Neutrophil (primary cell): ENCODE measurements at regions not wholly inside any gene's neighbourhood (a gene's known extent, or its start where the extent isn't known, plus 50 kb on each side); places are given as distances from the start of the nearest gene placed in this dataset.

Source experiments
- H3K27ac ChIP-seq: fragments of 200-600 bp; sonication (generic); 2 replicates; pipeline ENCODE4 v1.5.1; 2016; ENCODE audit warnings: mild to moderate bottlenecking, moderate library complexity
- H3K27me3 ChIP-seq: fragments of 200-600 bp; sonication (generic); 2 replicates; pipeline ENCODE4 v1.6.0; 2016; ENCODE audit warnings: mild to moderate bottlenecking
- H3K36me3 ChIP-seq: fragments of 200-600 bp; sonication (generic); 2 replicates; pipeline ENCODE4 v1.5.1; 2017
- H3K4me1 ChIP-seq, 2 experiments: fragments of 200-600 bp in 1 of 2; sonication (generic) in 1 of 2; 1 replicate in 1 of 2; 2 replicates in 1 of 2; pipeline versions ENCODE4 v1.5.1 to v1.6.1; 2013 to 2016; ENCODE audit warnings: low read depth in 1 of 2, low read length in 1 of 2, mild to moderate bottlenecking in 1 of 2, moderate library complexity in 1 of 2; ENCODE audit not compliant: control insufficient read depth in 1 of 2, insufficient read depth in 1 of 2
- H3K4me3 ChIP-seq, 2 experiments: fragments of 200-600 bp in 1 of 2; sonication (generic) in 1 of 2; 1 replicate in 1 of 2; 2 replicates in 1 of 2; pipeline ENCODE4 v1.5.1; 2013 to 2016; ENCODE audit warnings: low read depth in 1 of 2, low read length in 1 of 2, mild to moderate bottlenecking in 1 of 2, moderate library complexity in 1 of 2
- H3K9me3 ChIP-seq: fragments of 200-600 bp; sonication (generic); 2 replicates; pipeline ENCODE4 v1.5.1; 2016
- TF ChIP-seq, protein P1 (sequence below): fragments of 200-600 bp; sonication (generic); IDR thresholded peaks from 2 replicates; pipeline ENCODE4 v1.5.1; 2016; ENCODE audit warnings: antibody characterized with exemption

DNA sequence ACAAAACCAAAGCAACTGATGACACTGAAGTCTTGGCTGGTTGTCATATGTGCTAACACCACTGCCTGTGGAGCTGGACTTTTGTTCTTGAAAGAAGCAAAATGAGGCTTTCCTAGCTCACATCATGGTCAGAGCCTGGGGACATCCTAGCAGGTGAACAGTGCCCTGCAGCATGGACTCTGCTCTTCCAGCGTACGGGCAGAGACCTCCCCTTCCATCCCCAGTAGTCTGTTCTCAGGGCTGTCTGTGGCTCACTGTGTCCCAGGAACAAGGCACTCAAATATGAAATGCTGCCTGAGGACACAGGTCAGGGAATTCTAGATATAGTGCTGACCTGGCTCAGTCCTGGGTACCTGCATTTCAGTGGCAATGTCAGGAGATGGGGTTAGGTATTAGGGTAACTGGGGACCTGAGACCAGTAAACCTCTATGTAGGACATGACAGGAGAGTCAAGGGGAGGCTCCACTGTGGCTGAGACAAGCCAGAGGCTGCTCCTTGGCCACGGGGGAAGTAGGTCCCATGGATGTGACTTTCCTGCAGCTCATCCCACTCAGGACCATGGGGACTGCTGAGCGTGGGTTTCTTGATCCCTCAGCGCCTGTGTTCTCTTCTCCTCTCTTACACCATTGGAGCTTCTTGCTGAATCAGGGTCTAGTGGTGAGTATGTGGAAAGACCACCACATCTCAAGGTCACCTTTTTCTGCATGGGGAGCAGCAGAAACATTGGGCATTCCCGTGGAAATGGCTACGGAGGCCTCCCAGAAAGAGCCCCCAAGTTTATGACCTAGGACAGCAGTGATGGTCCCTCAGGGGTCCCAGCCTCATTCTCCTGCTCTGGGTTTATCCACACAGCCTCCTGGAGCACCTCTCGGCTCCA, 80.1 kb downstream of the ZNF280B start:
- Histone ChIP-seq H3K27ac (no peak overlapping the region), H3K4me1 (no peaks in the 10 kb centered on the region), H3K4me3 (no peak overlapping the region), H3K27me3 (no peaks in the 10 kb centered on the region), H3K9me3 (no peaks in the 10 kb centered on the region), H3K36me3 (no peaks in the 10 kb centered on the region)
- TF ChIP-seq, protein P1, sequence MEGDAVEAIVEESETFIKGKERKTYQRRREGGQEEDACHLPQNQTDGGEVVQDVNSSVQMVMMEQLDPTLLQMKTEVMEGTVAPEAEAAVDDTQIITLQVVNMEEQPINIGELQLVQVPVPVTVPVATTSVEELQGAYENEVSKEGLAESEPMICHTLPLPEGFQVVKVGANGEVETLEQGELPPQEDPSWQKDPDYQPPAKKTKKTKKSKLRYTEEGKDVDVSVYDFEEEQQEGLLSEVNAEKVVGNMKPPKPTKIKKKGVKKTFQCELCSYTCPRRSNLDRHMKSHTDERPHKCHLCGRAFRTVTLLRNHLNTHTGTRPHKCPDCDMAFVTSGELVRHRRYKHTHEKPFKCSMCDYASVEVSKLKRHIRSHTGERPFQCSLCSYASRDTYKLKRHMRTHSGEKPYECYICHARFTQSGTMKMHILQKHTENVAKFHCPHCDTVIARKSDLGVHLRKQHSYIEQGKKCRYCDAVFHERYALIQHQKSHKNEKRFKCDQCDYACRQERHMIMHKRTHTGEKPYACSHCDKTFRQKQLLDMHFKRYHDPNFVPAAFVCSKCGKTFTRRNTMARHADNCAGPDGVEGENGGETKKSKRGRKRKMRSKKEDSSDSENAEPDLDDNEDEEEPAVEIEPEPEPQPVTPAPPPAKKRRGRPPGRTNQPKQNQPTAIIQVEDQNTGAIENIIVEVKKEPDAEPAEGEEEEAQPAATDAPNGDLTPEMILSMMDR: no peak

DNA sequence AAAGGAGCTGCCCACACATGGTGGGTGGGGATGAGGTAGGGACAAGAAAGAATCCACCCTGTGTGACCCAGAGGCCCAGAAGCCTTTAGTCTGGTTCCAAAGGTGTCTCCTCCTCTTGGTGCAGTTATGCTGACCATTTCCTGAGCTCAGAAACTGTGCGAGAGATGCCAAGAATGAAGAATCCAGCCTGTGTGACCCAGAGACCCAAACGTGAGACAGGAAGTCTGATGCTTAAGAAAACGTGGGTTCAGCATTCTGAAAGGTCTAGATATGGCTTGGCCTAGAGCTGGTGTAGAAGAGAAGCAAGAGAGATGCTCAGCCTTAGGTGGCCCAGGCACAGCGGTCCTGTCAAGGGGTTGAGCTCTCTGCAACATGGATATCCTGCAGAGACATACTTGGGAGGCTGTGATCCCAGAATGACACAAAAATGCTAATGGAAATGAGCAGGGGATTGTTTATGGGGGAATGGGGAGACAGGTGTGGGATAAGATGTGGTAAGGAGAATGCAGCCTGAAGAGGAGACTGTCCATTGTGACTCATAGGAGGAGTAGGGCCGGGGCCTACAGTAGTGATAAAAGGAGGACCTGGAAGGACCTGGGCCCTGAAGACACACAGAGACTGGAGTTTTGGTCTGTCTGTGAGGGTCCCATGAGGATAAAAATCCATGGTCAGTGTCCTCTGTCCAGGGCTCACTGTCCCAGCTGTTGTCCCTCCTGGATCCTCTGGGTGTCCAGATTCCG, 79.0 kb downstream of the ZNF280B start:
- Histone ChIP-seq H3K27me3 (peaks cover 4% of the 10 kb centered on the region), H3K27ac (no peak overlapping the region), H3K4me1 (no peaks in the 10 kb centered on the region), H3K4me3 (no peak overlapping the region), H3K9me3 (no peaks in the 10 kb centered on the region), H3K36me3 (no peaks in the 10 kb centered on the region)
- TF ChIP-seq, protein P1: no peak

DNA sequence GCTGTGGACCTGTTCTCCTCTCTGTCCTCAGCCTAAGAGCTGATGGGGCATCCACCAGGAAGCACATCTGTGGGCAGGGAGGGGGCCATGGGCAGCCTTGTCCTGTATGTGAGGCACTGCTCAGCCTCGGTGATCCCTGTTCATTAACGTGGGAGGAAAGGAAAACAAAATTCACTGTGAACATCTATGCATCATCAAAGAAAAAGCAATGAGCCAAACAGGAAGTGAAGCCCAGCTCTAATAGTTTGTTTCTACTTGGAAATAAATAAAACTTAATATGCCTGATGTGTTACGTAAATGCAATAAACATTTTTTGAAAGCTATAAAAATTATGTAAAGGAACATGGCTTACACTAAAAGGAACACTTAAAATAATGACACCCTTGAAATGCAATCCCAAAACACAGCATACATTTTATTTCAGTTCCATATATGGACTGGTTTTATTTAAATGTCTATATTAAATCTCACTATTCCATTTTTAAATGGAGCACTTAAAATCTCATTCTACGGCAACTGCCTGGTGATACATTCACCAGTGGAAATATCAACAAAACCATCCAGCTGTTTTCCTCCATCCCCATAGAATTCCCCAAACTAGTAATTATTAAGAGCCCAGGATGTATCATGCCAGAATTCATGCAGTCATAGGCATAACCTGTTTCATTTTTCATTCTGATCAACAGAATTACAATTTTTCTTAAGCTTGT, 78.3 kb downstream of the ZNF280B start:
- no peaks in the 10 kb centered on the region for H3K9me3 ChIP-seq
- H3K4me3 ChIP-seq: no peak overlapping the region
- H3K36me3 ChIP-seq: no peaks in the 10 kb centered on the region
- H3K27me3 ChIP-seq: peaks cover 4% of the 10 kb centered on the region
- TF ChIP-seq, protein P1: no peak
- no peak overlapping the region for H3K27ac ChIP-seq
- no peaks in the 10 kb centered on the region for H3K4me1 ChIP-seq

DNA sequence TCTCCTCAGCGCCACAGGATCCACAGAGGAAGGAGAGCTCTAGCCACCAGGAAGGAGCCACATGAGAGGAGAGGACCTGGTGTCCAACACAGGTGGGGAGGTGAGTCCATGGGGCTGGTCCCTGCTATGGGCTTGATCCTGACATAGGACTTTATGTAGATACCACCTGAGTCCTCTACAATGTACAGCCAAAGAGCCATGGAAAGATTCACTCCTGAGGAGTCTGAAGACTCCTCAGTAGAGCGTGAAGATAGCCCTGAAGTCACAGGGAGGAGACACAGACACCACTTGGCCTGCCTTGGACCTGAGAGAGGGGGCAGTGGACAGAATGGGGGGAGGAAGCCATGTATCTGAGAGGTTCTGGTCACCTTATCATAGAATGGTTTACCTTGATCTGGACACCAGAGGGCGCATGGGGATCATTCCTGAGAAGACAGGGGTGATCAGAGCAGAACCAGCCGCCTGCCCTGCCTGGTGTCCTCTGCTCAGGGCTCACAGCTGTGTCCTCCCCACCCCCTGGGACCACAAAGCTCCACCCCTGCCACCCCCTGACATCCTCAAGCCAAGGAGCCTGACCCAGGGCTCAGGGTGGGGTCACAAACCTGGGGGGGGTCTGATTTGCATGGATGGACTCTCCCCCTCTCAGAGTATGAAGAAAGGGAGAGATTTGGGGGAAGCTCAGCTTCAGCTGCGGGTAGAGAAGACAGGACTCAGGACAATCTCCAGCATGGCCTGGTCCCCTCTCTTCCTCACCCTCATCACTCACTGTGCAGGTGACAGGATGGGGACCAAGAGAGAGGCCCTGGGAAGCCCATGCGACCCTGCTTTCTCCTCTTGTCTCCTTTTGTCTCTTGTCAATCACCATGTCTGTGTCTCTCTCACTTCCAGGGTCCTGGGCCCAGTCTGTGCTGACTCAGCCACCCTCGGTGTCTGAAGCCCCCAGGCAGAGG, 77.0 kb downstream of the ZNF280B start:
- Histone ChIP-seq H3K9me3 (no peaks in the 10 kb centered on the region), H3K4me3 (no peak overlapping the region), H3K4me1 (no peaks in the 10 kb centered on the region), H3K36me3 (no peaks in the 10 kb centered on the region), H3K27ac (no peak overlapping the region), H3K27me3 (peaks cover 7% of the 10 kb centered on the region)
- TF ChIP-seq, protein P1: no peak

DNA sequence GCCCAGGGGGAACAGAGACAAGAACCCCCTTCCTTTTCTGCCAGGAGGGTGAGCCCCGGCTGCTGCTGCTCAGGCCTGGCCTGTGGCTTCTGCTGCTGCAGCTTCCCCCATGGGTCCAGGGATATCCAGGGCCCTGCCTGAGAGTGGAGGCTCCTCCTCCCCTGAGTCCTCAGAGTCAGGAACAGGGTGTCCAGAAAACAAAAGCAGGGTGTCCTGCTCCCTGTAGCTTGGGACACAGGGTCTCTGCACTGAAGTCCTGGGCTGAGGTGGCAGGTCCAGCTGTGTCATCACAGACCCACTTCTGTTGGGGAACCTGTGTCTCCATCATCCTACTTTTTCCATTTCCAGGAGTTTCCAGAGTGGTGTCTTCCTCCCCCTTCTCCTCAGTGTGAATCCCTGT, 76.1 kb downstream of the ZNF280B start:
- H3K9me3 ChIP-seq: no peaks in the 10 kb centered on the region
- no peaks in the 10 kb centered on the region for H3K4me1 ChIP-seq
- H3K36me3 ChIP-seq: no peaks in the 10 kb centered on the region
- no peak overlapping the region for H3K27ac ChIP-seq
- TF ChIP-seq, protein P1: no peak
- H3K4me3 ChIP-seq: no peak overlapping the region
- H3K27me3 ChIP-seq: peaks cover 16% of the 10 kb centered on the region
